B cell (primary cell): ENCODE measurements at regions not wholly inside any gene's neighbourhood (a gene's known extent, or its start where the extent isn't known, plus 50 kb on each side); places are given as distances from the start of the nearest gene placed in this dataset.

ENCODE experiments used
- EZH2 ChIP-seq: IDR thresholded peaks from 2 replicates; pipeline ENCODE4 v1.6.1; 2012; ENCODE audit warnings: borderline replicate concordance, low read depth, mild to moderate bottlenecking, moderate library complexity, low read length; ENCODE audit not compliant: insufficient read depth, poor library complexity, severe bottlenecking
- TF ChIP-seq, protein P1 (sequence below): fragments of 200-600 bp; IDR thresholded peaks from one replicate; pipeline ENCODE4 v1.8.0; 2022; ENCODE audit warnings: antibody characterized with exemption, mild to moderate bottlenecking

DNA sequence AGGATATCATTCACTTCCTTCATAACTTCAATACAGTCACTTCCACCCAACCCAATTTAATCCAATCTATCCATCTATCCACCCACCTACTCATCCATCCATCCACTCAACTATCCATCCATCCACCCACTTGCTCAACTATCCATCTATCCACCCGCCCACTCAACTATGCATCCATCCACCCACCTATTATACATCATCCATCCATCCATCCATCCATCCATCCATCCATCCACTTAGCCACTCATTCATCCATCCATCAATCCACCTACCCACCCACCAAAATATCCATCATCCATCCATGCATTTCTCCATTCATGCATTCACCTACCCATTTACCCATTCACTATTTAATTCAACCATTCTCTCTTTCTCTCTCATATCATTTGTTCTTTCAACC, 179.5 kb downstream of the HAPSTR1 start:
- TF ChIP-seq, protein P1, sequence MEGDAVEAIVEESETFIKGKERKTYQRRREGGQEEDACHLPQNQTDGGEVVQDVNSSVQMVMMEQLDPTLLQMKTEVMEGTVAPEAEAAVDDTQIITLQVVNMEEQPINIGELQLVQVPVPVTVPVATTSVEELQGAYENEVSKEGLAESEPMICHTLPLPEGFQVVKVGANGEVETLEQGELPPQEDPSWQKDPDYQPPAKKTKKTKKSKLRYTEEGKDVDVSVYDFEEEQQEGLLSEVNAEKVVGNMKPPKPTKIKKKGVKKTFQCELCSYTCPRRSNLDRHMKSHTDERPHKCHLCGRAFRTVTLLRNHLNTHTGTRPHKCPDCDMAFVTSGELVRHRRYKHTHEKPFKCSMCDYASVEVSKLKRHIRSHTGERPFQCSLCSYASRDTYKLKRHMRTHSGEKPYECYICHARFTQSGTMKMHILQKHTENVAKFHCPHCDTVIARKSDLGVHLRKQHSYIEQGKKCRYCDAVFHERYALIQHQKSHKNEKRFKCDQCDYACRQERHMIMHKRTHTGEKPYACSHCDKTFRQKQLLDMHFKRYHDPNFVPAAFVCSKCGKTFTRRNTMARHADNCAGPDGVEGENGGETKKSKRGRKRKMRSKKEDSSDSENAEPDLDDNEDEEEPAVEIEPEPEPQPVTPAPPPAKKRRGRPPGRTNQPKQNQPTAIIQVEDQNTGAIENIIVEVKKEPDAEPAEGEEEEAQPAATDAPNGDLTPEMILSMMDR: no peak
- no peak for TF ChIP-seq EZH2
